OCI-LY7 (cell line): ENCODE measurements at regions not wholly inside any gene's neighbourhood (a gene's known extent, or its start where the extent isn't known, plus 50 kb on each side); places are given as distances from the start of the nearest gene placed in this dataset.
A peak's percentile ranks its signal among the peaks of the same experiment; 100 is the strongest.

ENCODE experiments used
- EZH2phosphoT487 ChIP-seq: fragments of 200-600 bp; sonication (generic); IDR thresholded peaks from 2 replicates; pipeline ENCODE4 v1.6.1; 2018; ENCODE audit warnings: low read depth, borderline replicate concordance, mild to moderate bottlenecking, mixed run types, antibody characterized with exemption, low read length, moderate library complexity, mixed read lengths
- TF ChIP-seq, protein P1 (sequence below): fragments of 200-600 bp; sonication (generic); conservative IDR thresholded peaks from 2 replicates; pipeline ENCODE4 v1.5.1; 2014; ENCODE audit warnings: mild to moderate bottlenecking, antibody characterized with exemption, low read length, moderate library complexity, mixed read lengths

DNA sequence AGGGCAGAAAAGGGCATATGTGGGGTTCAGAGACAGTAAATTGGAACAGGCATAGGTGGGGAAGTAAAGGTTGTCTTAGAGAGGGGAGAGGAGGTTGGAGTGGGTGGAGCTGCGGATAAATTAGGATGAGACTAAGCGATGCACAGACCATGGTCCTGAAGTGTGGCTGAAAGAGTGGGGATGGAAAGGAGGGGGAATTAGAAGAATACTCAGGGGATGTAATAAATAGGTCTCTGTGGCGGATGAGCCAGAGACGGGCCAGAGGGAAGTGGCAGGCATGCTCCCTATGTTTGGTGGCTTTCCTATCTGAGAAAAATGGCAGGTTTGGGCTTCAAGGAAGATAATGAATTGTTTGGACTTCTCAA, 123.4 kb downstream of the OLFM4 start:
- no peak for TF ChIP-seq EZH2phosphoT487
- TF ChIP-seq, protein P1, sequence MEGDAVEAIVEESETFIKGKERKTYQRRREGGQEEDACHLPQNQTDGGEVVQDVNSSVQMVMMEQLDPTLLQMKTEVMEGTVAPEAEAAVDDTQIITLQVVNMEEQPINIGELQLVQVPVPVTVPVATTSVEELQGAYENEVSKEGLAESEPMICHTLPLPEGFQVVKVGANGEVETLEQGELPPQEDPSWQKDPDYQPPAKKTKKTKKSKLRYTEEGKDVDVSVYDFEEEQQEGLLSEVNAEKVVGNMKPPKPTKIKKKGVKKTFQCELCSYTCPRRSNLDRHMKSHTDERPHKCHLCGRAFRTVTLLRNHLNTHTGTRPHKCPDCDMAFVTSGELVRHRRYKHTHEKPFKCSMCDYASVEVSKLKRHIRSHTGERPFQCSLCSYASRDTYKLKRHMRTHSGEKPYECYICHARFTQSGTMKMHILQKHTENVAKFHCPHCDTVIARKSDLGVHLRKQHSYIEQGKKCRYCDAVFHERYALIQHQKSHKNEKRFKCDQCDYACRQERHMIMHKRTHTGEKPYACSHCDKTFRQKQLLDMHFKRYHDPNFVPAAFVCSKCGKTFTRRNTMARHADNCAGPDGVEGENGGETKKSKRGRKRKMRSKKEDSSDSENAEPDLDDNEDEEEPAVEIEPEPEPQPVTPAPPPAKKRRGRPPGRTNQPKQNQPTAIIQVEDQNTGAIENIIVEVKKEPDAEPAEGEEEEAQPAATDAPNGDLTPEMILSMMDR, result peak; percentile 49; the same call in 1 of the 2 replicates
